Smooth muscle cell (in vitro differentiated cells): ENCODE measurements at regions not wholly inside any gene's neighbourhood (a gene's known extent, or its start where the extent isn't known, plus 50 kb on each side); places are given as distances from the start of the nearest gene placed in this dataset.

Source experiments
- DNase-seq: peaks from one replicate; lab custom pipeline; 2025; ENCODE audit not compliant: unreplicated experiment; lab: John Stamatoyannopoulos, UW
- H2AFZ ChIP-seq: fragments of 200-600 bp; sonication (generic); 2 replicates; pipeline ENCODE4 v1.6.0; 2016; ENCODE audit warnings: antibody characterized with exemption, low read depth, mild to moderate bottlenecking
- H3F3A ChIP-seq: fragments of 200-600 bp; sonication (generic); 2 replicates; pipeline ENCODE4 v1.6.0; 2017; ENCODE audit warnings: antibody characterized with exemption, low read depth
- H3K27ac ChIP-seq: fragments of 200-600 bp; sonication (generic); 2 replicates; pipeline ENCODE4 v1.5.1; 2016; ENCODE audit warnings: low read depth, mild to moderate bottlenecking
- H3K27me3 ChIP-seq: fragments of 200-600 bp; sonication (generic); 2 replicates; pipeline ENCODE4 v1.6.1; 2016; ENCODE audit warnings: low read depth, mild to moderate bottlenecking
- H3K36me3 ChIP-seq: fragments of 200-600 bp; sonication (generic); 2 replicates; pipeline ENCODE4 v1.5.1; 2016; ENCODE audit warnings: low read depth
- H3K4me1 ChIP-seq: fragments of 200-600 bp; sonication (generic); 2 replicates; pipeline ENCODE4 v1.5.1; 2016; ENCODE audit warnings: low read depth
- H3K4me2 ChIP-seq: fragments of 200-600 bp; sonication (generic); 2 replicates; pipeline ENCODE4 v1.6.0; 2016; ENCODE audit warnings: mild to moderate bottlenecking
- H3K4me3 ChIP-seq: fragments of 200-600 bp; sonication (generic); 2 replicates; pipeline ENCODE4 v1.5.1; 2016; ENCODE audit warnings: mild to moderate bottlenecking
- H3K79me2 ChIP-seq: fragments of 200-600 bp; sonication (generic); 2 replicates; pipeline ENCODE4 v1.6.0; 2016; ENCODE audit warnings: low read depth, mild to moderate bottlenecking
- H3K9ac ChIP-seq: fragments of 200-600 bp; sonication (generic); 2 replicates; pipeline ENCODE4 v1.6.0; 2016; ENCODE audit warnings: low read depth
- H3K9me3 ChIP-seq: fragments of 200-600 bp; sonication (generic); replicated peaks from 2 replicates; pipeline ENCODE4 v1.5.1; 2016; ENCODE audit warnings: low read depth
- H4K20me1 ChIP-seq: fragments of 200-600 bp; sonication (generic); 2 replicates; pipeline ENCODE4 v1.6.0; 2016; ENCODE audit warnings: low read depth
- WGBS: methylation state at CpG from one replicate; pipeline ENCODE4 v1.1.7; 2016; ENCODE audit warnings: low lambda C conversion rate; 5-methylcytosine and 5-hydroxymethylcytosine counted together
- TF ChIP-seq, protein P1 (sequence below): fragments of 200-600 bp; sonication (generic); IDR thresholded peaks from 2 replicates; pipeline ENCODE4 v1.5.1; 2017; ENCODE audit warnings: borderline replicate concordance, mild to moderate bottlenecking, antibody characterized with exemption; ENCODE audit not compliant: insufficient read depth, poor library complexity, severe bottlenecking

DNA sequence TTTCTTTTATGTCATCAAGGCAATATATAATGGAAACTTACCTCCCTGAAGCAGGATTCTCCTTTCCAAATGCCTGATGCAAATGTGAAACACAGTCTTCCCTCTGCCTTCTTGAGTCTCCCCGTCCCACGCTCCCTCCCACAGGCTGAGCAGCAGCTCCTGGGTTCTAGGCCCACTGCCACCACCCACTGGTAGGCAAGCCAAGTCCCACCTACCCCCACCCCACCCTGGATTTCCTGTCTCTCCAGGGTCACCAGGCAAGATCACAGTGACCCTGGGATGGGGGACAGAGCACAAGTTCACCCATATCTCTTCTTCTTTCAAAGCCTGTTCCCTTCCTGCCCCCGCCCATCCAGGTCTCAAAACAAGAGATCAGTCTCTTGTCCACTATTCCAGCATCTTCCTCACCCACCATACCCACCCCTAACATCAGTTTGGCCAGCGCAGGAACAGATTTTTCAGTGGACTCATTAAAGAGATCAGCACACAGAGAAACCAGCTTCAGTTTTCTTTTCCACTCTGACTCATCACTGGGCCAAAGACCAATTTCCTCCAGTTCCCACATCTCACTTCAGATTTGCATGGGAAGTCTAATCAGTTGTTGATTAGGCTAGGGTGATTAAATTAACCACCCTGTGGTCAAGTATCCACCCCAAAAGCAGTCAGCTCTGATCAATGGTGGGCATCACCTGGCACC lies 151.5 kb downstream of the ACTL7B start:
- no peak overlapping the region for H3K4me3 ChIP-seq
- DNase-seq: no peak
- H3K9ac ChIP-seq: no peak overlapping the region
- no peaks in the 10 kb centered on the region for H3K36me3 ChIP-seq
- H2AFZ ChIP-seq: no peak overlapping the region
- H3K27me3 ChIP-seq: peaks cover 9% of the 10 kb centered on the region
- WGBS: 72% methylated on average over 4 of the region's 4 CpGs
- TF ChIP-seq, protein P1, sequence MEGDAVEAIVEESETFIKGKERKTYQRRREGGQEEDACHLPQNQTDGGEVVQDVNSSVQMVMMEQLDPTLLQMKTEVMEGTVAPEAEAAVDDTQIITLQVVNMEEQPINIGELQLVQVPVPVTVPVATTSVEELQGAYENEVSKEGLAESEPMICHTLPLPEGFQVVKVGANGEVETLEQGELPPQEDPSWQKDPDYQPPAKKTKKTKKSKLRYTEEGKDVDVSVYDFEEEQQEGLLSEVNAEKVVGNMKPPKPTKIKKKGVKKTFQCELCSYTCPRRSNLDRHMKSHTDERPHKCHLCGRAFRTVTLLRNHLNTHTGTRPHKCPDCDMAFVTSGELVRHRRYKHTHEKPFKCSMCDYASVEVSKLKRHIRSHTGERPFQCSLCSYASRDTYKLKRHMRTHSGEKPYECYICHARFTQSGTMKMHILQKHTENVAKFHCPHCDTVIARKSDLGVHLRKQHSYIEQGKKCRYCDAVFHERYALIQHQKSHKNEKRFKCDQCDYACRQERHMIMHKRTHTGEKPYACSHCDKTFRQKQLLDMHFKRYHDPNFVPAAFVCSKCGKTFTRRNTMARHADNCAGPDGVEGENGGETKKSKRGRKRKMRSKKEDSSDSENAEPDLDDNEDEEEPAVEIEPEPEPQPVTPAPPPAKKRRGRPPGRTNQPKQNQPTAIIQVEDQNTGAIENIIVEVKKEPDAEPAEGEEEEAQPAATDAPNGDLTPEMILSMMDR: no peak
- no peaks in the 10 kb centered on the region for H4K20me1 ChIP-seq
- H3F3A ChIP-seq: no peaks in the 10 kb centered on the region
- H3K4me1 ChIP-seq: no peaks in the 10 kb centered on the region
- no peaks in the 10 kb centered on the region for H3K79me2 ChIP-seq
- no peak overlapping the region for H3K4me2 ChIP-seq
- no peak overlapping the region for H3K27ac ChIP-seq
- no peaks in the 10 kb centered on the region for H3K9me3 ChIP-seq

DNA sequence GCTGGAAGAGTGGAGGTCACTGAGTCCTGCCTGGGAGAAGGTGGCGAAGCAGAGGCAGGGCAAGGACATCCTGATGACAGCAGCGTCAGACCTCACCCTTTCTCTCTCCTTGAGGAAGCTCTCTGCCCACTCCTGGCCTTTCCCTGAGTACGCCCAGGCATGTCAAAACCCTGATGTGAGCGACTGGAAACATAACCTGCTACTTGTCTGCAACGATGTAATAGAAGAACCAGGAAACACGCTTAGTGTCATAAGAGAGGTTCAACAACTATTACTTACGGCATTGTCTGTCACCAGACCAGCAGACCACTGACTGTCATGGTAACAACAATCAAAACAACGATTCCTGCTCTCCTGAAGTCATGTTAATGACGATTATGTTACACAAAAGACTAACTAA lies 152.4 kb downstream of the ACTL7B start:
- Histone ChIP-seq H3K4me1 (no peaks in the 10 kb centered on the region), H3K4me2 (no peak overlapping the region), H3K9ac (no peak overlapping the region), H3K27me3 (peaks cover under 1% of the 10 kb centered on the region), H4K20me1 (no peaks in the 10 kb centered on the region), H3K79me2 (no peaks in the 10 kb centered on the region), H3K9me3 (no peaks in the 10 kb centered on the region), H3K36me3 (no peaks in the 10 kb centered on the region), H3K4me3 (no peak overlapping the region), H3K27ac (no peak overlapping the region), H2AFZ (no peak overlapping the region), H3F3A (no peaks in the 10 kb centered on the region)
- DNase-seq: no peak
- TF ChIP-seq, protein P1: no peak
- 77% methylated on average over 9 of the region's 9 CpGs for WGBS

DNA sequence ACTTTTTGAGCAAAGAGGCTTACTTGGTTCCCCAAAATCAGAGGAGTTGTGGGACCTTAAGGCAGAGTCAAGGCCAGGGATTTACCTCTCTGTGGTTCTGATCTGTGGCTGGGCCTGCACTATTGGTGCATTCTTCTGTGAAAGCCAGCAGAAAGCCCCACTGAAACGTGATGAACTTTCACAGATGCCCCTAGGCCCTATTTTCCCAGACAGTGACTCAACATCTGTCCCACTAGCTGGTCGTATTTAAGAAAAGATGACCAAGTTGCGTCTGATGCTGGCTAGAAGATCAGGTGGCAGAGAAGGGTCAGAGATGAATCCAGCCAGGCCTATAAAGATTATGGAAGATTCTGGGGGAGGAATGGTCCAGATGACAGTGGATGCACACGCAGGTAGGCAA lies 153.1 kb downstream of the ACTL7B start:
- no peaks in the 10 kb centered on the region for H3K9me3 ChIP-seq
- no peak overlapping the region for H3K27ac ChIP-seq
- no peak for DNase-seq
- no peak overlapping the region for H3K9ac ChIP-seq
- no peak overlapping the region for H3K4me2 ChIP-seq
- 47% methylated on average over 4 of the region's 4 CpGs for WGBS
- TF ChIP-seq, protein P1: no peak
- no peak overlapping the region for H2AFZ ChIP-seq
- no peaks in the 10 kb centered on the region for H4K20me1 ChIP-seq
- H3K36me3 ChIP-seq: no peaks in the 10 kb centered on the region
- H3K27me3 ChIP-seq: no peaks in the 10 kb centered on the region
- H3K4me1 ChIP-seq: no peaks in the 10 kb centered on the region
- no peaks in the 10 kb centered on the region for H3F3A ChIP-seq
- no peaks in the 10 kb centered on the region for H3K79me2 ChIP-seq
- no peak overlapping the region for H3K4me3 ChIP-seq

DNA sequence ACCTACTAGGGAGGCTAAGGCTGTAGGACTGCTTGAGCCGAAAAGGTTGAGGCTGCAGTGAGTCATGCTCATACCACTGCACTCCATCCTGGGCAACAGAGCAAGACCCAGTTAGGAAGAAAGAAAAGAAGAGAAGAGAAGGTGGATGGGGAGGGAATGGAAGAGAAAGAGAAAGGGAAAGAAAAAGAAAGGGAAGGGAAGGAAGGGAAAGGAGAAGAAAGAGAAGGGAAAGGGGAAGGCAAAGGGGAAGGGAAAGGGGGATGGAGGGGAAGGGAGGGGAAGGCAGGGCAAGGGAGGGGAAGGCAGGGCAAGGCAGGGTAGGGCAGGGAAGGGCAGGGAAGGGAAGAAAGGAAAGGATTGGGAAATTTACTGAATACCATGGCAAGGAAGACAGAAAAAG lies 157.0 kb downstream of the ACTL7B start:
- no peaks in the 10 kb centered on the region for H3K27me3 ChIP-seq
- H3F3A ChIP-seq: no peaks in the 10 kb centered on the region
- H3K4me2 ChIP-seq: no peak overlapping the region
- no peak overlapping the region for H3K9ac ChIP-seq
- H3K4me3 ChIP-seq: no peak overlapping the region
- peaks cover 5% of the 10 kb centered on the region for H3K4me1 ChIP-seq
- DNase-seq: no peak
- no peak overlapping the region for H2AFZ ChIP-seq
- H3K27ac ChIP-seq: no peak overlapping the region
- no peaks in the 10 kb centered on the region for H3K36me3 ChIP-seq
- no peaks in the 10 kb centered on the region for H4K20me1 ChIP-seq
- TF ChIP-seq, protein P1: no peak
- no peaks in the 10 kb centered on the region for H3K9me3 ChIP-seq
- WGBS: 0% methylated on average over 1 of the region's 1 CpG
- no peaks in the 10 kb centered on the region for H3K79me2 ChIP-seq
